AG09309 (cell line): ENCODE measurements at regions not wholly inside any gene's neighbourhood (a gene's known extent, or its start where the extent isn't known, plus 50 kb on each side); places are given as distances from the start of the nearest gene placed in this dataset.
"Not testable (repeated sequence)": the region's sequence is repeated elsewhere in the genome, so short reads cannot be mapped to it uniquely, and the experiment has no call there.

ENCODE experiments used
- DNase-seq: peaks from one replicate; pipeline ENCODE4 v3.0.0-alpha.2; 2010; ENCODE audit warnings: low read depth
- H3K4me3 ChIP-seq: 2 replicates; pipeline ENCODE4 v1.5.1; 2011; ENCODE audit warnings: mild to moderate bottlenecking, low read depth, low read length, moderate library complexity; ENCODE audit not compliant: control insufficient read depth
- TF ChIP-seq, protein P1 (sequence below): IDR thresholded peaks from 2 replicates; pipeline ENCODE4 v1.5.1; 2011; ENCODE audit warnings: mild to moderate bottlenecking, low read depth, low read length, inconsistent platforms; ENCODE audit not compliant: insufficient read depth, control insufficient read depth; ENCODE audit errors: missing control alignments

DNA sequence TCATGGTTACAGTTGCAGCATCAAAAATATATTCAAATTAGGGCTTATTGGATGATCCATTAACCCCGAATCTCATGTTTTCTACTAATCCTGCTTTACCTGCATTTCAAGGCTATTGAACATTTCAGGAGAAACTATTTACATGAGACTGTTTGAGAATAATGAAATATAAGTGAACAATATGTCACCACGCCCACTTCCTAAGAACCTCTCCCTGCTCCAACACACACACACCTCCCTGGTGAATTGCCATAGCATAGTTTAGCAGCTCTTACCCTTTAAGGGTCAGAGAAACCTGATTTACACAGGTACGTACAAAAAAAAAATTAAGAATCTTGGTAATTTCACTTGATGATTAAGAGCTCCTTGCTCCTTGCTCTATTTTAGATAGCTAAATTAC is 113.4 kb downstream of the ANXA5 start:
- H3K4me3 ChIP-seq, result no peak overlapping the region
- no peak for DNase-seq
- TF ChIP-seq, protein P1, sequence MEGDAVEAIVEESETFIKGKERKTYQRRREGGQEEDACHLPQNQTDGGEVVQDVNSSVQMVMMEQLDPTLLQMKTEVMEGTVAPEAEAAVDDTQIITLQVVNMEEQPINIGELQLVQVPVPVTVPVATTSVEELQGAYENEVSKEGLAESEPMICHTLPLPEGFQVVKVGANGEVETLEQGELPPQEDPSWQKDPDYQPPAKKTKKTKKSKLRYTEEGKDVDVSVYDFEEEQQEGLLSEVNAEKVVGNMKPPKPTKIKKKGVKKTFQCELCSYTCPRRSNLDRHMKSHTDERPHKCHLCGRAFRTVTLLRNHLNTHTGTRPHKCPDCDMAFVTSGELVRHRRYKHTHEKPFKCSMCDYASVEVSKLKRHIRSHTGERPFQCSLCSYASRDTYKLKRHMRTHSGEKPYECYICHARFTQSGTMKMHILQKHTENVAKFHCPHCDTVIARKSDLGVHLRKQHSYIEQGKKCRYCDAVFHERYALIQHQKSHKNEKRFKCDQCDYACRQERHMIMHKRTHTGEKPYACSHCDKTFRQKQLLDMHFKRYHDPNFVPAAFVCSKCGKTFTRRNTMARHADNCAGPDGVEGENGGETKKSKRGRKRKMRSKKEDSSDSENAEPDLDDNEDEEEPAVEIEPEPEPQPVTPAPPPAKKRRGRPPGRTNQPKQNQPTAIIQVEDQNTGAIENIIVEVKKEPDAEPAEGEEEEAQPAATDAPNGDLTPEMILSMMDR, result no peak

DNA sequence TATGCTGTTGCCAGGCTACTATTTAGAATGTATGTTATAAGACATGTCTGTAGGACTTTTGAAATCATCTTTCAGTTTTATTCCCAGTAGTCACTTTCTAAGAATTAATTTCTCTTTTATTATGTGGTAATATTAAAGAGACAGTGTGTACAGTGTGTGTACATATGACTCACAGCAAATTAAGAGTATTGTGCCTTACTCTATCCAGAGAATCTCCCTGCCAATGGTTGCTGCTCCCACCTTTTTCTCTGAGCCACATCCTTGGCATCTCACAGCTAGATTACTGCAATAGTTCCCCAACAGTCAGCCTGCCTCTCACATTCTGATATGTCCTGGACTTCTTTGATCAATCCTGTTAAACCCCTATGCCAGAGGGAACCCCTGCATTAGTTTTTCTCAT is 114.5 kb downstream of the ANXA5 start:
- DNase-seq, result no peak
- no peak overlapping the region for H3K4me3 ChIP-seq
- TF ChIP-seq, protein P1, result no peak

DNA sequence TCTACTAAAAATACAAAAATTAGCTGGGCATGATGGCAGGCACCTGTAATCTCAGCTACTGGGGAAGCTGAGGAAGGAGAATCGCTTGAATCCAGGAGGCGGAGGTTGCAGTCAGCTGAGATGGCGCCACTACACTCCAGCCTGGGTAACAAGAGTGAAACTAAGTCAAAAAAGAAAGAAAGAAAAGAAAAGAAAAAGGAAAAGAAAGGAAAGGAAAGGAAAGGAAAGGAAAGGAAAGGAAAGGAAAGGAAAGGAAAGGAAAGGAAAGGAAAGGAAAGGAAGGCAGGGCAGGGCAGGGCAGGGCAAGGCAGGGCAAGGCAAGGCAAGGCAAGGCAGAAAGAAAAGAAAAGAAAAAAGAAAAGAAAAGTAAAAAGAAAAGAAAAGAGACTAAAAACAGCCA is 121.4 kb downstream of the ANXA5 start:
- not testable (repeated sequence) for DNase-seq, H3K4me3 ChIP-seq

DNA sequence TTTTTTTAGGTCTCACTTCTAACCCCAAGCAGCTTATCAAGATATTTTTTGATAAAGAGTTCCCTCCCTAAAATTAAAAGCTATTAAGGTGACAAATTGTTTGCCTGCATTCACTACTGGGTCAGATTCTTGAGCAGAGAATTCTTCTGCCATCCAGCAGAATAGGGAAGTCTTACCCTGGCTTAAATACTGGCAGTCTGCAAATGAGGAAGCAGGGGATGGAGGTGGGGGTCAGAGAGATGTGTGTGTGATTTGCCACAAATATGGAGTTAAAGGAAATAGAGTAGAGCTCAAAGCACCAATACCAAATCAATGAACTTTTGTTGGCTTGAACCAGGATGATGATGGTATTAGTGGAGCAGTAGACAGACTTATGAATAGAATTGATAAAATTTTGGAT is 122.2 kb downstream of the ANXA5 start:
- TF ChIP-seq, protein P1, result no peak
- no peak for DNase-seq
- no peak overlapping the region for H3K4me3 ChIP-seq

DNA sequence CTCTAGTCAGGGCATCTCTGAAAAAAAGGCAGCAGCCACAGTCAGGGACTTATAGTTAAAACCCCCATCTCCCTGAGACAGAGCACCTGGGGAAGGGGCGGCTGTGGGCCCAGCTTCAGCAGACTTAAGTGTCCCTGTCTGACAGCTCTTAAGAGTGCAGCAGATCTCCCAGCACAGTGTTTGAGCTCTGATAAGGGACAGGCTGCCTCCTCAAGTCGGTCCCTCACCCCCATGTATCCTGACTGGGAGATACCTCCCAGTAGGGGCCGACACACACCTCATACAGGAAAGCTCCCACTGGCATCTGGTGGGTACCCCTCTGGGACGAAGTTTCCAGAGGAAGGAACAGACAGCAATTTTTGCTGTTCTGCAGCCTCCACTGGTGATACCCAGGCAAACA is 129.0 kb downstream of the ANXA5 start:
- H3K4me3 ChIP-seq, result no peak overlapping the region
- TF ChIP-seq, protein P1, result no peak

DNA sequence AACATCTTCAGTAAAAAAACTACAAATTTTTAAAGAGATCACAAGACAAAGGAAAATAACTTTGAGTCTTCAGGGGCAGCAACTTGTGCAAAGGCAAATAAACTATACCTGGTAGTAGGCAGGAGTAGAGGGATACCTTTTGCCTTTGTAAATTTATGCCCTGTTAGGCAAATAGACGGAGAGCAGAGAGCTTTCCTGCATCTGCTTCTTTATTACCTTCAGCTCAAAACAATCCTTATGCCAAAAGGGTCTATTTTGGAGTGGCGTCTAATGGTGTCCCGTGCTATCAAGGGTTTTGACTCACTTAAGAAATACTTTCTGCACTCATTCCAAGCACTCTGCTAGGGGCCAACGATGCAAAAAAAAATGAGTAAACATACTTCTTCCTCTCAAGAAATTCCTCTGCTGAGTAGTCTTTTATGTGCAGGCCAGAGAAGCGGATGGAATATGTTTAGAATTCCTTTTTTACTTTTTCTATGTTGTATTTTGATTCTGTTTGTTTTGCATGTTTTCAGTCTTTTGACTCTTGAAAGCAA is 131.9 kb downstream of the ANXA5 start:
- H3K4me3 ChIP-seq, result no peak overlapping the region
- TF ChIP-seq, protein P1, result no peak
- DNase-seq, result no peak

More for the DNA sequence above, 129.0 kb downstream of the ANXA5 start:
- no peak for DNase-seq

DNA sequence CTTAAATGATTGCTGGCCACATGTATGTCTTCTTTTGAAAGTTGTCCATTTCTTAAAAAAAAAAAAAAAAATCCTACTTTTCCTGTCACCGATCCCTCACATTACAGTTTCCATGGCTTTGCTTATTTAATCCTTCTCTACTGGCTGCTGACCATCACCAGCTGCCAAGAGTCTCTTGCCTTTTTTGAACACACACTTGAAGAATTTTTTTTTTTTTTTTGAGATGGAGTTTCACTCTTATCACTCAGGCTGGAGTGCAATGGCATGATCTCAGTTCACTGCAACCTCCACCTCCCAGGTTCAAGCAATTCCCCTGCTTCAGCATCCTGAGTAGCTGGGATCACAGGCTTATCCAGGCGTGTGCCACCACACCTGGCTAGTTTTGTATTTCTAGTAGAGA is 134.0 kb downstream of the ANXA5 start:
- TF ChIP-seq, protein P1, result no peak
- no peak for DNase-seq
- H3K4me3 ChIP-seq, result no peak overlapping the region
